Activated CD4-positive, alpha-beta T cell treated with anti-CD3 and anti-CD28 coated beads for 48 hours (primary cell): ENCODE measurements at regions not wholly inside any gene's neighbourhood (a gene's known extent, or its start where the extent isn't known, plus 50 kb on each side); places are given as distances from the start of the nearest gene placed in this dataset.
"Not testable (repeated sequence)": the region's sequence is repeated elsewhere in the genome, so short reads cannot be mapped to it uniquely, and the experiment has no call there.

Source experiments
- DNase-seq: peaks from one replicate; pipeline ENCODE4 v3.0.0-alpha.2; 2020

- no peak for DNase-seq
These were observed 471.6 kb upstream of the CDH4 start for GRCh38 chr20:60780388-60781025.

- no peak for DNase-seq
These were observed 469.0 kb upstream of the CDH4 start for GRCh38 chr20:60782959-60783625.

GRCh38 chr20:60785301-60785700 is 466.8 kb upstream of the CDH4 start:
- DNase-seq, result no peak

- no peak for DNase-seq
These were observed 466.3 kb upstream of the CDH4 start for GRCh38 chr20:60785785-60786184.

GRCh38 chr20:60786686-60787217 is 465.3 kb upstream of the CDH4 start:
- no peak for DNase-seq

GRCh38 chr20:60787276-60787675 is 464.8 kb upstream of the CDH4 start:
- DNase-seq, result no peak

DNA sequence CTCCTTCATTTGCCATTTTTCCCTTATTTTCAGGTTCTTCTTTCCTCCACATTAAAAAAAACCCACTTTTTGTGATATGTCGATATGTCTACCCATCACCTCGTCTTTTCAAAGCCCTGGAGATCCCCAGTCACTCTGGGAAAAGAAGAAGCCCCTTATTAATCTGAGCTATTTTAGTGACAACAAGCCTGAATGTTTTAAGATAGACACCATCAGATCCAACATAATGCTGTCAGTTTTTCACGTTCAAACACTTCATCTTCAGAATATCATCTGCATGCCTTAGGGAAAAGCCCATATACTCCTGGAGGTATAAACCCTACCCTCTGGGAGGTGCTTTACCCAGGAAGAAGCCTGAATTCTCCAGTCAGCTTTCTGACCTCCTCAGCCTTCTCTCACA is 464.0 kb upstream of the CDH4 start:
- DNase-seq, result no peak

GRCh38 chr20:60789399-60789798 is 462.7 kb upstream of the CDH4 start:
- no peak for DNase-seq

DNA sequence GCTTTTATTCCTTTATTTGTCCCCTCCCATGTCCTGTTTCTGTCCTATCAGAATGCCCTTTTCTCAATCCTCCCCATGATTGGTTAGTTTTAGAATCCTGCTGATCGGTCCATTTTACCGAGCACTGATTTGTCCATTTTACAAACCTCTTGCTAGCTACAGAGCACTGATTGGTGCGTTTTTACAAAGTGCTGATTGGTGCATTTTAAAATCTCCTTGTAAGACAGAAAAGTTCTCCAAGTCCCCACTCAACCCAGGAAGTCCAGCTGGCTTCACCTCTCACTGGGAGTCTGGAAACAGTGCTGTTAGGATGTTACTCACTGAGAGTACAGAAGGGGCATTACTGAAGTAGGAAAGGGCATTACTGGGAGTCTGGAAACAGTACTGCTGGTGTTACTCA is 461.7 kb upstream of the CDH4 start:
- not testable (repeated sequence) for DNase-seq

DNA sequence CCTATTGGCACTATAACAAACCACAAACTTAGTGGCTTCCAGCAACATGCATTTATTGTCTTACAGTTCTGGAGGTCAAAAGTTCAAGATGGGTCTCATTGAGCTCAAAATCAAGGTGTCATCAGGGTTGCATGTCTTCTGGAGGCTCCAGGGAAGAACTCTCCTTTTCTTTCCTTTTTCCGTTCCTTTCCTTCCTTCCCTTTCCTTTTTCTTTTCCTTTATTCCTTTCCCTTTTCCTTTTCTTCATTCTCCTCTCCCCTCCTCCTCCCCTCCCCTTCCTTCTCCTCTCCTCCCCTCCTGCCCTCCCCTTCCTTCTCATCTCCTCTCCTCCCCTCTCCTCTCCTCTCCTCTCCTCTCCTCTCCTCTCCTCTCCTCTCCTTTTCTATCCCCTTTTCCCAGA is 460.2 kb upstream of the CDH4 start:
- no peak for DNase-seq

DNA sequence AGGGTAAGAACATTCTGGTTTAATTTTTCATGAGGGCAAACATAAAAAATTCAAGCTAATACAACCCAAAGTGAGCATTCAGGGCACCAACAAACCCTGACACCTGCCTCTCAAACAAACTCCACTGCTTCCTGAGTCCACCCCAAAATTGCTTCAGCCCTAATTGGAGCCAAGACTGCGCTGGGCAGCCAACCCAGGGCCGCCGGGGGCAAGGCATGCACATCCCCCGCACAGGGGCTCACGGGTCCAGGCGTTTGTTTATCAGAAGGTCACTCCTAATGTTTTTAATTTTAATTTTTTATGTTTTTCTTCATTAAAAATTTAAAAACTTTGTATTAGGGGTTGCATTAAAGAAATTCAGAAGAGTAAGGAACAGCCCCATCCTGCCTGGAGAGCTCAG is 459.1 kb upstream of the CDH4 start:
- DNase-seq, result no peak

- no peak for DNase-seq
These were observed 457.4 kb upstream of the CDH4 start for GRCh38 chr20:60794674-60795073.

DNA sequence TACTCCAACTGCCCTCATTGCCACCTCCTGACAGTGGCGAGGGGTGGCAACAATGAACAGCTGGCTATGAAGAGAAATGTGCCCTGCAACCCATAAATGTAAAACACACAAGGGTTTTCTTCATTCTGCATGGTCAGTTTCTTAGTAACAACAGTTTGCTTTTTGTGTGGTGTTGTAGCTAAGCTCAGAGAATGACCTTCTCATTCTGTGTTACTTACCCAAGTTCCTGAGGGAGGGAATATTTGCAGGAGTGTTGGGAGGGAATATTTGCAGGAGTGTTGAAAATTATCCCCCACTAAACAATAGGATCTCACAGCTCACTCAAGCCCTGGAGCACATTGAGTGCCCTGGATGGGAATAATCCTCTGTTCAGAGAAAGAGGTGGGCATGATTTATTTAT is 456.4 kb upstream of the CDH4 start:
- DNase-seq, result no peak

DNA sequence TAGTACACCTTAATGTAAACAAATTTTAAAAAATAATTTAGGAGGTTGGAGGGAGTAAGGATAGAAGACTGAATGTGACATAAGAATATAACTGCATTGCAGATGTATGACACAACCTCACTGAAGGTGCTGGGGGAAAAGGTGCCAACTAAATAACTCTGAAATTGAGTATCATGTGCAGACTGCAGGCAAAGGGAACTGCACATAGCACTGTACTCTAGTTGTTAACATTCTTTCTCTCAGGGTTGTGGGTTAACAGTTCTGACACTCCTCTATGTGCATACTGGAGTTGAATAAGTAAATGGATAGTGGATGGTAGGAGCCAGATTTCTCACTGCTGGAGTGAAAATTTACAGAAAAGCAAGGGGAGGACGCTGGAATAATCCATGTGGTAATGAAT is 451.9 kb upstream of the CDH4 start:
- no peak for DNase-seq

DNA sequence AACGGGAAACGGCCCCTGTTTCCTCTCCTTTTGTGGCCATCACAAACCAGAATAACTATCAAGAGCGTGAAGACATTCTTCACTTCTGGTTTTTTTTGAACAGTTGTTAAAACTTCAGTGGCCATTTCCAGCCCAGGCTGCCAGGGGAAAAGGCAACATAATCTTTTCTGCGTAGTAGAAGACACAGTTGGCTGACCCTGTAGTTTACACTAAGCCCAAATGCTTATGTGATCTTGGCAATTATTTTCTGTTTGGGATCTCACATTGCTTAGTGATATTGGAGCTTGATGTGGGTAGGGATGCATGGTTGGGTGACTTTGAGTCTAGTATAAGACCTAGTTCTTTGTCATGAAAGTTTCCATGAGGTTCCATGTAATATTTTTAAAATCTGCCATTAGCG is 449.4 kb upstream of the CDH4 start:
- DNase-seq, result no peak

DNA sequence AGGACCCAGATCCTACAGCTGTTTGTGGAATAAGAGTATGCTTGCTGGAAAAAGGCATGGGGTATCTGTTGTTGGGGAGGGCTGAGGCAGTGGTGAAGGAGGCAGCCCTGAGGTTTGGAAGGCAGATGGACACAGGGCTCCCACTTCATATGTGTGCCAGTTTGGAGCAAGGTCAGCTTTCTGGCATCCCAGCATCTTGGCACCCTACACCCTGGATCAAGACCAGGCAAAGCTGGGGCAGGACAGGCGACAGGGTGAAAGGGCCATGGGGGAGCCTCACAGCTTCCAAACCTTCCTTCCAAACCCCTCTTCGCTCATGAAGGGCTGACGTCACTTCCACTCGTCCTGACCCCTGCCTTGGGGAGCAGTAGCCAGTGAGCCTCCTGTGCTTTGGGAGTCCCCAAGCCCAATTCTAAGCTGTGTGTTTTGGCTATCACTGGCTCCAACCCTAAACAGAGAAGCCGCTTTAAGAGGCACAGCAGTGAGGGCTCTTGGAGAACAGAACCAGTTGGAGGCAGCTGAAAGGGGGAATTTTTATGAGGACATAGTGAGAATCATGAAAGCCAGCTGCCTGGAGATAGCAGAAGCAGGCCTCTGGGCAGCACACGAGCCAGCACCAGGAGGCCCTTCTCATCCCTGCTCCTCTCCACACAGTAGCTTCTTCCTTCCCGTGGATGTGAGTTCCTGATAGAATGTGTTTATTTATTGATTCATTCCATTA is 448.6 kb upstream of the CDH4 start:
- no peak for DNase-seq

DNA sequence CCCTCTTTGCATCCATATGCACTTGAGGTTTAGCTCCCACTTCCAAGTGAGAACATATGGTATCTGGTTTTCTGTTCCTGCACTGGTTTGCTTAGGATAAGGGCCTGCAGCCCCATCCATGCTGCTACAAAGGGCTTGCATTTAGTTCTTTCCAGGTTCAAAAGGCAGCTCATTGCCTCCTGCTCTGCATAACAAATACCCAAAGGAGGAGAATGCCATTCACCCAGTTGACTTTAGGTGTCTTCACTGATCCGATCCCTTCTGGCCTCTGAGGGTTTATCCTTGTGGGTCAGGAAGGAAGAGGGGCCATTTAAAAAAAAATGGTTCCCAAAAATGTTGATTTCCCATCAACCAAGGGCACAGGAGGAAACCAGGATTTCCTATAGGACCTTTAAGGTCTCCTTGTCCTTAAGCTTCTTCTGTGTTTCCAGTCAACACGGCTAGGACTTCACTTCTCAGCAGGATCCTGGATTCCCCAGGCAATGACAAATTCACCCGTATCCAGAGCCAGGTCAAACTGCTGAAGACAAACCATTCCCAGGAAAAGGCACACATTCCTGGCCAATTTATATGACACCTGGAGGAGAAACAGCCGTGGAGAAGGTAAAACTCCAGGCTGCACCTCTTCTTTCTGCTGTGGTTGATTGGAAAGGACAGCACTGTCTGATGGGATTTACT is 447.7 kb upstream of the CDH4 start:
- DNase-seq, result no peak

- DNase-seq, result no peak
These were observed 447.0 kb upstream of the CDH4 start for GRCh38 chr20:60804918-60805630.

DNA sequence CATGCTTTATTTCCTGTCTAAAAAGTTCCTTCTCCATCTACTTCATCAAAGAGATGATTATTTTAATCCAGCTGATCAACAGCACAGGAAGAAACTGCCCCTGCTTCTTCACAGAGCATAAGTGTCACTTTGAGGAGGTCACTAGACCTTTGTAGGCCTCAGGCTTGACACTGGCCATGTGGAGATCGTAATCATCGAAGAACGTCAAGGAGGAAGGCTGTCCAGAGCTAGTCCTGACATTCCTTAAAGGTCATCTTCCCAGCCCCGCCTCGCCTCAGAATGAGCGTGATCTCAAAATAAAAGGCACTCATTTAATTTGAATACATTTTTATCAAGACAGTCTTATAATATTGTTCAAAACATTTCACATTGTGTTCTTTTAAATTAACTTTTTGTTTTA is 445.7 kb upstream of the CDH4 start:
- no peak for DNase-seq

GRCh38 chr20:60806824-60807223 is 445.2 kb upstream of the CDH4 start:
- no peak for DNase-seq

DNA sequence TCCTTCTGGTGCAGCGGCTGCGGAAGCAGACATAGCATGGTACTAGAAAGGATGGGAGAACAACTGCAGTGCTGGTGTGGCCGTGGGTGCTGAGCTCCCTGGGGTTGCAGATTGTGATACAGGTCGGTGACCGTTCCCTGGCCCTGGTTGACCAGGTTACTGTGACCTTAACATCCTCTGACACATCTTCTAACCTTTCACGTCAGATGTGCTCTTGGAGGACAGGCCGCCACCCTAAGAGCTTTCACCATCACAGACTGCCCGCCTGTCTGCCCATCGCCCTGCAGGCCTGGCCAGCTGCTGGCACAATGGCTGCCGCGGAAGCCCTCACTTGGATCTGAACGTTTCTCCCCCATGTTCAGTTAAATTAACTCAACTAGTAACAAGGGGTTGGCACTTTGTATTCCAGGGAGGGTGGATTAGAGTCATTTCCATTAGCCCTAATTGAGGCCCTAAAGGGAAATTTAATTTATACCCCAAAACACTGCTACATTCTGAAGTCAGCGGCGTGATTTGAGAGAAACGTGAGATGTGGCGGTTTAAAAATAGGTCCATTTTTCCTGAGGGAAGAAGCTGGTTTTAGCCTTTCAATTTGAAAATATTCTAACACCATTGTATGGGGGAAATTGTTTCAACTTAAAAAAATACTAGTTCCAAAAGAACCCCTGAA is 443.9 kb upstream of the CDH4 start:
- no peak for DNase-seq

GRCh38 chr20:60808701-60809100 is 443.4 kb upstream of the CDH4 start:
- DNase-seq, result no peak
